ENCODE measurements at regions not wholly inside any gene's neighbourhood (a gene's known extent, or its start where the extent isn't known, plus 50 kb on each side); places are given as distances from the start of the nearest gene placed in this dataset.

- no peaks in the 10 kb centered on the region for H3K4me1 ChIP-seq (ENCODE audit: low read length)
- no peak overlapping the region for H3K4me3 ChIP-seq (ENCODE audit: low read length)
Observed at GRCh38 chr4:3706111-3706511, 60.1 kb upstream of the ADRA2C start.

GRCh38 chr4:3705236-3705987 is 60.8 kb upstream of the ADRA2C start:
- Histone ChIP-seq H3K27ac (ENCODE audit: low read length) (no peak overlapping the region), H3K4me3 (ENCODE audit: low read length) (no peak overlapping the region), H3K79me2 (ENCODE audit: low read length) (no peaks in the 10 kb centered on the region), H3K9me2 (replicated peaks; ENCODE audit: insufficient read depth, low read length) (no peaks in the 10 kb centered on the region), H2AFZ (ENCODE audit: low read length) (no peak overlapping the region), H3K27me3 (replicated peaks; ENCODE audit: insufficient read depth, low read length) (peaks cover 100% of the 10 kb centered on the region), H3K36me3 (replicated peaks; ENCODE audit: insufficient read depth, low read length) (no peaks in the 10 kb centered on the region), H4K20me1 (ENCODE audit: insufficient read depth, low read length) (no peaks in the 10 kb centered on the region), H3K4me1 (ENCODE audit: low read length) (no peaks in the 10 kb centered on the region), H3F3A (ENCODE audit: insufficient read depth, low read length) (no peaks in the 10 kb centered on the region), H3K9ac (ENCODE audit: low read length) (no peak overlapping the region), H3K9me3 (replicated peaks; ENCODE audit: insufficient read depth, low read length) (no peaks in the 10 kb centered on the region), H3K4me2 (ENCODE audit: low read depth, low read length) (no peak overlapping the region)
- TF ChIP-seq EZH2phosphoT487 (IDR thresholded peaks at IDR 0.05; ENCODE audit: low read length) (no peak), EZH2 (optimal IDR thresholded peaks at IDR 0.05; ENCODE audit: low read depth, low read length) (no peak), CTCF (IDR thresholded peaks at IDR 0.05; ENCODE audit: low read length) (no peak)
- DNase-seq, result no peak

More at GRCh38 chr4:3706111-3706511, 60.1 kb upstream of the ADRA2C start:
- no peaks in the 10 kb centered on the region for H3F3A ChIP-seq (ENCODE audit: insufficient read depth, low read length)
- no peaks in the 10 kb centered on the region for H3K79me2 ChIP-seq (ENCODE audit: low read length)
- no peak overlapping the region for H2AFZ ChIP-seq (ENCODE audit: low read length)
- no peaks in the 10 kb centered on the region for H3K36me3 ChIP-seq (replicated peaks; ENCODE audit: insufficient read depth, low read length)
- no peak overlapping the region for H3K27ac ChIP-seq (ENCODE audit: low read length)
- no peaks in the 10 kb centered on the region for H3K9me3 ChIP-seq (replicated peaks; ENCODE audit: insufficient read depth, low read length)
- no peak for TF ChIP-seq CTCF (IDR thresholded peaks at IDR 0.05; ENCODE audit: low read length)
- no peak for TF ChIP-seq EZH2 (optimal IDR thresholded peaks at IDR 0.05; ENCODE audit: low read depth, low read length)
- TF ChIP-seq EZH2phosphoT487 (IDR thresholded peaks at IDR 0.05; ENCODE audit: low read length), result no peak
- no peaks in the 10 kb centered on the region for H3K9me2 ChIP-seq (replicated peaks; ENCODE audit: insufficient read depth, low read length)
- peaks cover 100% of the 10 kb centered on the region for H3K27me3 ChIP-seq (replicated peaks; ENCODE audit: insufficient read depth, low read length)
- no peak overlapping the region for H3K9ac ChIP-seq (ENCODE audit: low read length)
- H3K4me2 ChIP-seq (ENCODE audit: low read depth, low read length), result no peak overlapping the region
- H4K20me1 ChIP-seq (ENCODE audit: insufficient read depth, low read length), result no peaks in the 10 kb centered on the region
- no peak for DNase-seq

GRCh38 chr4:3704669-3705068 is 61.5 kb upstream of the ADRA2C start:
- Histone ChIP-seq H3K9me2 (replicated peaks; ENCODE audit: insufficient read depth, low read length) (no peaks in the 10 kb centered on the region), H3K36me3 (replicated peaks; ENCODE audit: insufficient read depth, low read length) (no peaks in the 10 kb centered on the region), H3K9me3 (replicated peaks; ENCODE audit: insufficient read depth, low read length) (no peaks in the 10 kb centered on the region), H3K9ac (ENCODE audit: low read length) (no peak overlapping the region), H4K20me1 (ENCODE audit: insufficient read depth, low read length) (no peaks in the 10 kb centered on the region), H3F3A (ENCODE audit: insufficient read depth, low read length) (no peaks in the 10 kb centered on the region), H2AFZ (ENCODE audit: low read length) (no peak overlapping the region), H3K27me3 (replicated peaks; ENCODE audit: insufficient read depth, low read length) (peaks cover 98% of the 10 kb centered on the region), H3K4me1 (ENCODE audit: low read length) (no peaks in the 10 kb centered on the region), H3K4me3 (ENCODE audit: low read length) (no peak overlapping the region), H3K4me2 (ENCODE audit: low read depth, low read length) (no peak overlapping the region), H3K79me2 (ENCODE audit: low read length) (no peaks in the 10 kb centered on the region), H3K27ac (ENCODE audit: low read length) (no peak overlapping the region)
- TF ChIP-seq EZH2 (optimal IDR thresholded peaks at IDR 0.05; ENCODE audit: low read depth, low read length) (no peak), EZH2phosphoT487 (IDR thresholded peaks at IDR 0.05; ENCODE audit: low read length) (no peak), CTCF (IDR thresholded peaks at IDR 0.05; ENCODE audit: low read length) (no peak)
- DNase-seq, result no peak
